Hepatocyte (in vitro differentiated cells): ENCODE measurements at regions not wholly inside any gene's neighbourhood (a gene's known extent, or its start where the extent isn't known, plus 50 kb on each side); places are given as distances from the start of the nearest gene placed in this dataset.

Experiments
- CTCF ChIP-seq: fragments of 200-600 bp; sonication (generic); IDR thresholded peaks from 2 replicates; pipeline ENCODE4 v1.5.1; 2016; ENCODE audit warnings: antibody characterized with exemption, mild to moderate bottlenecking; ENCODE audit not compliant: poor library complexity
- EZH2 ChIP-seq: fragments of 200-600 bp; sonication (generic); IDR thresholded peaks from 2 replicates; pipeline ENCODE4 v1.6.1; 2016; ENCODE audit warnings: antibody characterized with exemption, mild to moderate bottlenecking, borderline replicate concordance

GRCh38 chr12:90167518-90168208, 459.0 kb upstream of the ATP2B1 start:
- TF ChIP-seq CTCF (no peak), EZH2 (no peak)
